HCT116 (cell line): ENCODE measurements at regions not wholly inside any gene's neighbourhood (a gene's known extent, or its start where the extent isn't known, plus 50 kb on each side); places are given as distances from the start of the nearest gene placed in this dataset.

Source experiments
- CTCF ChIP-seq, 3 experiments: fragments of 200-600 bp in 1 of 3; sonication (generic) in 1 of 3; IDR thresholded peaks in 2 of 3; conservative IDR thresholded peaks in 1 of 3; 2 replicates each; pipeline ENCODE4 v1.5.1; 2012 to 2017; ENCODE audit warnings: low read depth in 2 of 3, low read length in 2 of 3, antibody characterized with exemption in 1 of 3, borderline replicate concordance in 1 of 3, control low read depth in 1 of 3, mild to moderate bottlenecking in 1 of 3, mixed read lengths in 1 of 3, mixed run types in 1 of 3, moderate library complexity in 1 of 3; ENCODE audit not compliant: insufficient read depth in 1 of 3
- ELF1 ChIP-seq: IDR thresholded peaks from 2 replicates; pipeline ENCODE4 v1.6.1; 2012; ENCODE audit warnings: low read depth, borderline replicate concordance
- EZH2 ChIP-seq: fragments of 200-600 bp; sonication (generic); IDR thresholded peaks from 2 replicates; pipeline ENCODE4 v1.6.1; 2017; ENCODE audit warnings: antibody characterized with exemption, mixed run types
- POLR2AphosphoS5 ChIP-seq: IDR thresholded peaks from 2 replicates; pipeline ENCODE4 v1.6.1; 2011; ENCODE audit warnings: mild to moderate bottlenecking, low read depth, low read length, moderate library complexity
- ZFX ChIP-seq: fragments of 450-650 bp; IDR thresholded peaks from 2 replicates; pipeline ENCODE4 v1.6.1; 2017

- TF ChIP-seq EZH2 = no peak
- TF ChIP-seq CTCF (IDR thresholded peaks at IDR 0.05 in 2 of 3, conservative IDR thresholded peaks at IDR 0.05 in 1 of 3; ENCODE audit: borderline replicate concordance in 1 of 3, insufficient read depth in 1 of 3, low read depth in 2 of 3, low read length in 2 of 3) = 0 out of 6 replicates have a peak, but pooled peaks of 1 of the 3 experiments have one; percentile 10
- no peak for TF ChIP-seq ZFX
- TF ChIP-seq POLR2AphosphoS5 = no peak
- no peak for TF ChIP-seq ELF1
Observed at GRCh38 chr2:120511947-120512710, 166.2 kb downstream of the INHBB start.
